ENCODE measurements at regions not wholly inside any gene's neighbourhood (a gene's known extent, or its start where the extent isn't known, plus 50 kb on each side); places are given as distances from the start of the nearest gene placed in this dataset.

GRCh38 chr3:117624424-117624823, 914.8 kb downstream of the TUSC7 start:
- POLR2A ChIA-PET: no interaction called here
- Histone ChIP-seq H3K9me1 (ENCODE audit: control insufficient read depth, insufficient read depth, low read length) (no peaks in the 10 kb centered on the region), H3K79me2 (ENCODE audit: control insufficient read depth, insufficient read depth, low read length) (no peaks in the 10 kb centered on the region), H3K4me1 (replicated peaks in 1 of 2; ENCODE audit: control insufficient read depth in 2 of 2, insufficient read depth in 2 of 2, low read length in 2 of 2) (no peaks in the 10 kb centered on the region), H3K36me3 (ENCODE audit: control insufficient read depth, insufficient read depth, low read length) (no peaks in the 10 kb centered on the region), H4K20me1 (replicated peaks; ENCODE audit: control insufficient read depth, insufficient read depth, low read length) (no peaks in the 10 kb centered on the region), H3K27ac (ENCODE audit: extremely low read depth, low read depth, low read length) (no peak overlapping the region), H3K27me3 (ENCODE audit: control insufficient read depth in 2 of 2, insufficient read depth in 2 of 2, low read length in 2 of 2) (no peaks in the 10 kb centered on the region), H3K9me3 (replicated peaks; ENCODE audit: control insufficient read depth, insufficient read depth, low read depth, low read length) (no peaks in the 10 kb centered on the region), H3K4me2 (ENCODE audit: insufficient read depth, low read length) (no peak overlapping the region), H3K9ac (ENCODE audit: insufficient read depth in 1 of 2, low read depth in 2 of 2, low read length in 2 of 2) (no peak overlapping the region), H2AFZ (ENCODE audit: low read depth, low read length) (no peak overlapping the region), H3K4me3 (no peak overlapping the region)
- no peak for DNase-seq (ENCODE audit: extremely low read depth in 1 of 4, low spot score in 3 of 4)
- no peak for ATAC-seq
- whole genome bisulfite sequencing (ENCODE audit: insufficient coverage, low coverage, missing lambda C conversion rate): 0% methylated on average over 3 of the region's 3 CpGs
- BruUV-seq (replicated peaks): no TSS peak
- in situ Hi-C loops (cut with MboI) (no loop called here), intact Hi-C loops (cut with micrococcal nuclease) (no loop called here)
- CTCF ChIA-PET (ENCODE audit: low intra/inter-chr PET ratio): no interaction called here
- TF ChIP-seq RBM17 (IDR thresholded peaks at IDR 0.05; ENCODE audit: borderline replicate concordance, low read depth, low read length) (no peak), ZNF224 (CRISPR knock-in tag; IDR thresholded peaks at IDR 0.05) (no peak), AFF1 (IDR thresholded peaks at IDR 0.05; ENCODE audit: low read depth in 1 of 2, partially characterized antibody in 2 of 2) (no peak), TBL1XR1 (IDR thresholded peaks at IDR 0.05; ENCODE audit: low read length in 2 of 2) (no peak), TCF7 (IDR thresholded peaks at IDR 0.05; ENCODE audit: borderline replicate concordance) (no peak), HNRNPLL (IDR thresholded peaks at IDR 0.05; ENCODE audit: low read depth, low read length, poor library complexity, severe bottlenecking) (no peak), RBFOX2 (IDR thresholded peaks at IDR 0.05; ENCODE audit: low read depth, low read length) (no peak), PBX2 (CRISPR knock-in tag; IDR thresholded peaks at IDR 0.05; ENCODE audit: low read depth) (no peak), PBX2 (tag; conservative IDR thresholded peaks at IDR 0.05; ENCODE audit: low read depth) (no peak), RBM15 (IDR thresholded peaks at IDR 0.05; ENCODE audit: insufficient read depth, low read length) (no peak), ATF2 (CRISPR knock-in tag; IDR thresholded peaks at IDR 0.05) (no peak)
- no peak for FAIRE-seq

Data from K562 (cell line).